ENCODE measurements at regions not wholly inside any gene's neighbourhood (a gene's known extent, or its start where the extent isn't known, plus 50 kb on each side); places are given as distances from the start of the nearest gene placed in this dataset.

- TF ChIP-seq CTCF (IDR thresholded peaks at IDR 0.05; ENCODE audit: low read depth, low read length, poor library complexity, severe bottlenecking) = no peak
- TF ChIP-seq EZH2phosphoT487 (IDR thresholded peaks at IDR 0.05; ENCODE audit: borderline replicate concordance, low read length) = no peak
- Histone ChIP-seq H3K27ac (ENCODE audit: low read depth, low read length) (no peak overlapping the region), H3K27me3 (ENCODE audit: control insufficient read depth, low read length) (no peaks in the 10 kb centered on the region), H3K79me2 (ENCODE audit: control insufficient read depth, low read length) (no peaks in the 10 kb centered on the region), H3K4me1 (ENCODE audit: control insufficient read depth, low read length) (no peaks in the 10 kb centered on the region), H3K36me3 (ENCODE audit: control insufficient read depth, low read length) (no peaks in the 10 kb centered on the region), H3K9me3 (ENCODE audit: control insufficient read depth, insufficient read depth, low read length) (no peaks in the 10 kb centered on the region), H3K9me2 (replicated peaks; ENCODE audit: control insufficient read depth, low read length) (no peaks in the 10 kb centered on the region), H3F3A (ENCODE audit: control insufficient read depth, insufficient read depth) (no peaks in the 10 kb centered on the region), H3K4me2 (ENCODE audit: low read length) (no peak overlapping the region), H4K20me1 (ENCODE audit: control insufficient read depth, insufficient read depth, low read depth, low read length) (no peaks in the 10 kb centered on the region), H3K4me3 (ENCODE audit: low read length) (no peak overlapping the region)
Observed at GRCh38 chr1:191641420-191642260, 516.6 kb upstream of the RGS18 start.

GRCh38 chr1:191643060-191643459 lies 515.2 kb upstream of the RGS18 start:
- TF ChIP-seq EZH2phosphoT487 (IDR thresholded peaks at IDR 0.05; ENCODE audit: borderline replicate concordance, low read length) (no peak), CTCF (IDR thresholded peaks at IDR 0.05; ENCODE audit: low read depth, low read length, poor library complexity, severe bottlenecking) (no peak)
- Histone ChIP-seq H3K4me2 (ENCODE audit: low read length) (no peak overlapping the region), H3K36me3 (ENCODE audit: control insufficient read depth, low read length) (no peaks in the 10 kb centered on the region)

DNA sequence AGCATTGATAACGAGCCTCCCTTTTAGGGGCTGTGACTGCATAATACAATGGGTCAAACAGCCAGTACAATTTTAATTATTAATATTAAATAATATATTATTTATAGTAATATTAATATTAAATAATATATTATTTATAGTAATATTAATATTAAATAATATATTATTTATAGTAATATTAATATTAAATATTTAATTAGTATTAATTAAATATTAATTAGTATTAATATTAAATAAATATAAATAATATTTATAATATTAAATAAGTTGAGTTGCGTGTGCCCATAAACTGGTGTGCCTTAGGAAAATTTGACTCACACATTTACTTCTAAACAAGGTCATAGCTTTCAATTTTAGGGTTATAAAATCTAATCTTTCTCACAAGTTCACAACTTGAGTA lies 509.3 kb upstream of the RGS18 start:
- no peaks in the 10 kb centered on the region for H3K27me3 ChIP-seq (ENCODE audit: control insufficient read depth, low read length)
- no peaks in the 10 kb centered on the region for H3K9me2 ChIP-seq (replicated peaks; ENCODE audit: control insufficient read depth, low read length)
- no peak overlapping the region for H3K27ac ChIP-seq (ENCODE audit: low read depth, low read length)
- H3K4me2 ChIP-seq (ENCODE audit: low read length) = no peak overlapping the region
- H3K4me3 ChIP-seq (ENCODE audit: low read length) = no peak overlapping the region
- no peak for TF ChIP-seq EZH2phosphoT487 (IDR thresholded peaks at IDR 0.05; ENCODE audit: borderline replicate concordance, low read length)
- TF ChIP-seq CTCF (IDR thresholded peaks at IDR 0.05; ENCODE audit: low read depth, low read length, poor library complexity, severe bottlenecking) = no peak
- no peaks in the 10 kb centered on the region for H3K4me1 ChIP-seq (ENCODE audit: control insufficient read depth, low read length)
- no peaks in the 10 kb centered on the region for H3K9me3 ChIP-seq (ENCODE audit: control insufficient read depth, insufficient read depth, low read length)
- H3F3A ChIP-seq (ENCODE audit: control insufficient read depth, insufficient read depth) = no peaks in the 10 kb centered on the region
- H3K79me2 ChIP-seq (ENCODE audit: control insufficient read depth, low read length) = no peaks in the 10 kb centered on the region
- no peaks in the 10 kb centered on the region for H3K36me3 ChIP-seq (ENCODE audit: control insufficient read depth, low read length)
- H4K20me1 ChIP-seq (ENCODE audit: control insufficient read depth, insufficient read depth, low read depth, low read length) = no peaks in the 10 kb centered on the region

More at GRCh38 chr1:191643060-191643459, 515.2 kb upstream of the RGS18 start:
- no peaks in the 10 kb centered on the region for H3K9me3 ChIP-seq (ENCODE audit: control insufficient read depth, insufficient read depth, low read length)
- no peaks in the 10 kb centered on the region for H4K20me1 ChIP-seq (ENCODE audit: control insufficient read depth, insufficient read depth, low read depth, low read length)
- no peaks in the 10 kb centered on the region for H3K4me1 ChIP-seq (ENCODE audit: control insufficient read depth, low read length)
- H3K4me3 ChIP-seq (ENCODE audit: low read length) = no peak overlapping the region
- no peak overlapping the region for H3K27ac ChIP-seq (ENCODE audit: low read depth, low read length)
- no peaks in the 10 kb centered on the region for H3K27me3 ChIP-seq (ENCODE audit: control insufficient read depth, low read length)
- H3K9me2 ChIP-seq (replicated peaks; ENCODE audit: control insufficient read depth, low read length) = no peaks in the 10 kb centered on the region
- H3K79me2 ChIP-seq (ENCODE audit: control insufficient read depth, low read length) = no peaks in the 10 kb centered on the region
- no peaks in the 10 kb centered on the region for H3F3A ChIP-seq (ENCODE audit: control insufficient read depth, insufficient read depth)
